GM04503 (cell line): ENCODE measurements at regions not wholly inside any gene's neighbourhood (a gene's known extent, or its start where the extent isn't known, plus 50 kb on each side); places are given as distances from the start of the nearest gene placed in this dataset.

ENCODE experiments used
- DNase-seq: peaks from one replicate; pipeline ENCODE4 v3.0.0-alpha.2; 2012; ENCODE audit warnings: low read depth

DNA sequence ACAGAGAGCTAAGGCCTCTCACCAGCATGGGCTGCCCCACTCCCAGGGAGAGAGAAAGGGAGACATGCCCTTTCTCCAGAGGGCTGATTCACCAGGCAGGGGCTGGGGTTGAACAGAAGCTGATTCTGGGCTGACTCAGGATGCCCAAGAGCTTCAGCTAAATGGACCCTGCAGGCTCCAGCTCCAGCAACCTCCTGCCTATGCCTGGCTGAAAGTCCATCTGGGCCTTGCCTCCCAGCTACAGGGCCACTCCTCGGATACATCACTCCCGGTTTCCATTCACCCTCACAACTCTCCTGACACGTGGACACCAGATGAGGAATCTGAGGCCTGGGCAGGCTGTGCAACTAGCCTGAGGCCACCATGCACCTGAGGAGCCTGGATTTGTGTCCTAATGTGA, 215.5 kb downstream of the BUD13 start:
- DNase-seq = no peak

DNA sequence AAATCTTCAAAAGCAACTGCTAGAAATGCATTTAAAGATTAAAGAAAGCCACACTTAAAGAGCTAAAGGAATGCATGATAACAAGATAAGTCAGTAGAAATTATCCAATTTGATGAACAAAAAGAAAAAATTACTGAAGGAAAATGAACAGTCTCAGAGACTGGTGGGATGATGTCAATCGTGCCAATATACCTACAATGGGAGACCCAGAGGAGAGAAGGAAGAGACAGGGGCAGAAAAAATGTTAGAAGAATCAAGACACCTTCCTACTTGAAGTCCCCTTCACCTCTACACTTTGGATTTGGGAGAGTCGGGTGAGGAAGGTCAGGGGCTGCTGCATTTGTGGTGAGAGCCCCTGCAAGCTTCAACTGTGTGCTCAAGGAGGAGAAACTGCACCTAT, 216.3 kb downstream of the BUD13 start:
- DNase-seq = no peak

GRCh38 chr11:116553482-116553881, 219.3 kb downstream of the BUD13 start:
- DNase-seq = no peak

- DNase-seq = no peak
These were observed 221.2 kb downstream of the BUD13 start for GRCh38 chr11:116551576-116551975.

DNA sequence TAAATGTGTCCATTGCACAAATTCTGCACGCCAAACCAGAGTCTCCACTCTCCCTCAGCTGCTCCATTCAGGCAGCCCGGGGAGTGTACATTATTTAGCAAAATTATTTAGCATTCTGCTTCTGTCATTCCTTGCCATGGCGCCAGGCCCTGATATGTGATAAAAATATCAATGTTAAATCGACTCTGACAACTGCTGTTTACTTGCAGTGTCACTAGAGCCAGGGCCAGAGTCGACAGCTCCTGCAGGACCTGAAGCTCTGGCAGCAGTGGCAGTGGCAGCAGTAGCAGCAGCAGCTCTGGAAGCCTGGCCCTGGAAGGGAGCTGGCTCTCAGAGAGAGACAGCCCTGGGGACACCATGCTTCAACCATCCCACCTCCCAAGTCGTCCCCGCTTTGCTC, 224.5 kb downstream of the BUD13 start:
- DNase-seq = no peak

DNA sequence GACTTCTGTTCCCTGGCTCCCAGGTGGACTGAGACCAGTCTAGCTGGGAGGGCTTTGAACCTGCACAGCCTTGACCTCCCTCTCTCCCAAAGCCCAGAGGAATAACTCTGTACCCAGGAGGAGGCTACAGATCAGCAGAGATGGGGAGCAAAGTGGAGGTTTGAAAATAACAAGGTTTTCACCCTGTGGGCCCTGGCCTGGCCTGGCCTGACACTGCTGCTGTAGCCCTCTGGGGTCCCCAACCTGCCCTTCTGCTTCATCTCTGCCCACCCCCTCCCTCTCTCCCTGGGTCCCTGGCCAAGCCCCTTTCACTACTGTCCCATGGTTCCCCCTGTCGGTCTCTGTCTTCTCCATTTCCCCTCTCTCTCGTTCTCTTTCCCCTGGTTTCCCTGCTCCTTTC, 225.2 kb downstream of the BUD13 start:
- no peak for DNase-seq

DNA sequence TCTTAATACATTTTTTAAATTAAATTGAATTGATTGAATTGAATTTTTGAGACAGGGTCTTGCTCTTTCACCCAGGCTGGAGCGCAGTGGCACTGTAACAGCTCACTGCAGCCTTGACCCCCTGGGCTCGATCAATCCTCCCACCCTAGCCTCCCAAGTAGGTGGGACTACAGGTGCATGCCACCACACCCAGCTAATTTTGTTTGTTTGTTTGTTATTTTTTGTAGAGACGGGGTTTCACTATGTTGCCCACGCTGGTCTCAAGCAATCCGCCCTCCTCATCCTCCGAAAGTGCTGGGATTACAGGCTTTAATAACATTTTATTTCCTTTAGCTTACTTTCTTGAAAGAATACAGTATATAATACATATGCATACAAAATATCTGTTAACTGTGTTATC, 226.9 kb downstream of the BUD13 start:
- no peak for DNase-seq

DNA sequence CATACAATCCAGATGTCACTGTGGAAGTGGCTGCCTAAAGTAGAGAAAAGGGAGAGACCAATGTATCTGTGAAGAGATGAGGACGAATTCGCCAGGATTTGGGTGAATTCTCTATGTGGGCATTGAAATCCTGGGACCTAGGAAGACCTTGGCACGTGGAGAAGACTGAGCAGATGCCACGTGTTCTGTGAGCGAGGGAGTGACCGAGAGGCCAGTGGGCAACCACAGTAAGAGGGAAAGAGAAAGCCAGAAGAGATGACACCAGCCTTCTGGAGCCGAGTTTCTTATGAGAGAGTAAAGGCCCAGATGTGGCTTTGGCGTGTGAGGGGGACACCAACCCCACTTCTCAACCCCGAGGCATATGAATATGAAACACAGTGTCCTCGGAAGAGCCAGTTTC, 228.1 kb downstream of the BUD13 start:
- DNase-seq = no peak

DNA sequence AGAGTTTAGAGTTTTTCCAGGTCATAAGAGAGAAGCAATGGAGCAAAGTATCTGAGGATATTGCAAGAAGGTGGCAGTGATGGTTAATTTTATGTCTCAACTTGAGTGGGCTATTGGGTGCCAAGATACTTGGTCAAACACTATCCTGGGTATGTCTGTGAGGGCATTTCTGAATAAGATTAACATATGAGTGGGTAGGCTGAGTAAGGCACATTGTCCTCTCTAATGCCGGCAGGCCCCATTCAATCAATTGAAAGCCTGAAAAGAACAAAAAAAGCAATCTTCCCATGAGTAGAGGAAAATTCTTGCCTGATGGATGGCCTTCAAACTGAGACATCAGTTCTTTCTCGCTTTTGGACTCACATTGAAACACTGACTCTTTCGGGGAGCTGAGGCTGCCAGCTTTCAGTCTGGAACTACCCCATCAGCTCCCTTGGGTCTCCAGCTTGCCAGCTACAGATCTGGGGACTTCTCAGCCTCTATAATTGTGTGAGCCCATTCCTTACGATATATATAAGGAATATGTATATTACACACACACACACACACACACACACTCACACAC, 228.8 kb downstream of the BUD13 start:
- DNase-seq = no peak

GRCh38 chr11:116543099-116543498, 229.7 kb downstream of the BUD13 start:
- no peak for DNase-seq

- no peak for DNase-seq
These were observed 230.4 kb downstream of the BUD13 start for GRCh38 chr11:116542406-116542805.

DNA sequence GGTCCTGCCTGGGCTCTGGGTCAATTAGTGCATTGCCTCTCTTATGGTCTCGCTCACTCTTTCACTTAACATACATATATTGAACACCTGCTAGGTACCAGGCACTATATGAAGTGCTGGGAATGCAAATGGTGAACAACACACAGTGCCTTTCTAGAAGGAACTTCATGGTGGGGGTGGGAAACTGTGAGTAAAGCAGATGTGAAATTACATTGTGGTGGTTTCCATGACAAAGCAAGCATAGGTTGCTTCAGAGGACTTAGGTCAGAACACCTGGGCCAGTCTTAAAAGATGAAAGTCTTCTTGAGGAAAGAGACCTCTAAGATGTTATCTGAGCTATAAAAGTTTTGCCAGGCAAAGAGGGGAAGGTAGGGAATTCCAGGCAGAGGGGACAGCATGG, 231.3 kb downstream of the BUD13 start:
- no peak for DNase-seq

DNA sequence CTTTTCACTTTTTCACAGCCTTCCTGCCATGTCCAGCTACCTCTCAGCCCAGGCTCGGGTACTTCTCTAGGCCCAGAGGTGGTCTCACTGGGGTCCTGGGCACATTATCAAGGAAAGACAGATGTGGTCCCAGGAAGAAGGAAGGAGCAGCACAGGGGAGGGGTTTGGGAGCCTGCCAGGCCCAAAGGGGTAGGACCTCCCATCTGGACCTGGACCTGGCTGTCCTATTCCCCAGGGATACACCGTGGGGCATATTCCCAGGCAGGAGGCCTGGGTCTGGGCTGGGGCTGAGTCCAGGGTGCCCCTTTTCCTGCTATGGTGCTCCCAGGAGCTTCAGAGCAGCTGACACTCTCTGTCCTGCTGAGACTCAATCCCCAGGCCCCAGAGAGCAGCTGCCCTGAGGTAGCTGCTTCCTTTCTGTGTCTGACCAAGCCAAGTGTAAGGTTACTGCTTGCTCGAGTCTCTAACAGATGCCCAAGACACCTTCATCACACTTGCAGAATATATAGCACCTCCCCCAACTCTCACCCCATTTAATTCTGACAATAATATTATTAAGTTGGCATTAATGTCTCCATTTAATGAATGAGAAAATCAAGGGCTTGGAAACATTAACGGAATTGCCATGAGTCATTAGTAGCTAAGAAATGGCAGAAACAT, 232.0 kb downstream of the BUD13 start:
- DNase-seq = no peak

DNA sequence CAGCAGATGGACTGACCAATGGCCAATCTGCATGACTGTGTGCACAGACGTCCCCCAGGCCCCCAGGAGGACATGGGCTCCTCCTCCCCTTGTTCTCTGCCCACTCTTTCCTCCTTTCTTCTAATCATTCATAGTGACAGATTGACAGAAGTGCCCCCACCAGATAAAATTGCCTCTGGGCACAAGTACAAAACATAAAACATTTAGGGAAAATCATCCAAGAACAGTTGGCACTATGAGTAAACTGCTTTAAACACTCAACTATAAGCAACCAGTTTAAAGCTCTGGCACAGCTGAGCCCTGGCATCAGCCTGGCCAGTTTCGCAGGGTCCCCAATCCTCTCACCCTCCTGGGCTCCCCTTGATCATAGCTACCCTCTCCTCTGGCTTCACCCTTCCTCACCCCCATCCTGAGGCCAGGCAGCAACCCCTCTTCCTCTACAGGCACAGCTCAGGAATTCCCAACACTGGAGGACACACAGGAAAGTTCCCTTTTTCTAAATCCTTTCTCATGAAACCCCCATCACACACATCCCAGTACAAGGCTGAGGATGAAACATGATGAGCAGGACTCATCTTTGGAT, 232.9 kb downstream of the BUD13 start:
- no peak for DNase-seq

DNA sequence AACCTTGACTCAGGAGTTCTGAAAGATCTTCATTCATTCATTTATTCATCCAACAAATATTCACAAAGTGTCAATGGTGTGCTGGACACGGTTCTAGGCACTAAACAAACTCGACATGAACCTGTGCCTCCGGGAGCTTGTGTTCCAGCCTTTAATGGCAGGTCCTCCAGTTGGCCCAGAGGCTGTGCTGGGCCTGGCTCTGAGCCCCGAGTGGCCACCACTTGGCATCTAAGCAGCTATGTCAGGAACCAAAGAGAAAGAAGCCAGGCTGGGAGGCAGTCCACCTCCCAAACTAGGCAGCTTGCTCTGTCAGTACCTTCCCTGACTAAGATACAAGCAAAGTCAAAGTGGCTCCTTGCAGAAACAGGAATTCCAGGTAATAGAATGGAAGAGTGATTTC, 233.6 kb downstream of the BUD13 start:
- no peak for DNase-seq

GRCh38 chr11:116538677-116539076, 234.1 kb downstream of the BUD13 start:
- DNase-seq = no peak

- no peak for DNase-seq
These were observed 235.1 kb downstream of the BUD13 start for GRCh38 chr11:116537709-116538108.

- no peak for DNase-seq
These were observed 235.7 kb downstream of the BUD13 start for GRCh38 chr11:116537121-116537520.

DNA sequence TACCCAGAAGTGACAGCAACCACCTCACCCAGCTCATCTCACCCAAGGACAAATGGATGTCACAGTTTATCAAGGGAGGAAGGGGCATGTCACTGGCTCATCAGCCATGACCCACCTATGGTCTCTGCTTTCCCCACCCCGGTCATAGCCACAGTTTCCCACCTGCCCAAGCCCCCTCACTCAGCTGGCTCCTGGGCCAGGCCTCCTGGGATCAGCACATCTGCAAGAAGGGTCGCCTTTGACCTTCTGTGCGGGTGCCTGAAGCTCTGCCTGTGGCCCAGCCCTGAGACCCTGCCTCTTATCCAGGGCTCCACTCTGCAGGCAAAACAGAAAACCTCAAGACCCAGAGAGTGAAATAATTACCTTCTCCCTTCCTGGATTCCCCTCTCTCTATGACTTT, 236.4 kb downstream of the BUD13 start:
- DNase-seq = no peak

GRCh38 chr11:116535994-116536393, 236.8 kb downstream of the BUD13 start:
- no peak for DNase-seq

DNA sequence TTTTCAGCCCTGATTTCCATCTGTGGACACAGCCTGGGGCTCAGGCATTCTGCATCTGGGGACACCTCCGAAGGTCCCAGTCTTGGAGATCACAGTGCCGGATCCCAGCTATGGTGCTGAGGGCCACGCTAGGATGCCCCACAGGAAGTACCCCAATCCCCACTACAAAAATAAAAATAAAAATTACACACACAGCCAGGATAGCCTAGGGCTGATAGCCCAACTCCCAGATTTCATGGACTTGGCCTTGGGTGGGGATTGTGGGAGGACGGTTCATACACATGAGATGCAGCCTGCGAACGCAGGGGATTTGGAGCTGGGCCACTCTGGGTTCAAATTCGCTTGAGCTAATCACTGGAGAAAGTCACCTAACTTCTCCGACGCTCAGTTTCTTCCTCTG, 237.7 kb downstream of the BUD13 start:
- no peak for DNase-seq

- DNase-seq = no peak
These were observed 238.4 kb downstream of the BUD13 start for GRCh38 chr11:116534270-116534975.

- DNase-seq = no peak
These were observed 239.5 kb downstream of the BUD13 start for GRCh38 chr11:116533186-116533825.
